Endodermal cell (in vitro differentiated cells): ENCODE measurements at regions not wholly inside any gene's neighbourhood (a gene's known extent, or its start where the extent isn't known, plus 50 kb on each side); places are given as distances from the start of the nearest gene placed in this dataset.

Experiments
- DNase-seq: peaks from one replicate; pipeline ENCODE4 v3.0.0-alpha.2; 2017
- H3K27ac ChIP-seq: 2 replicates; pipeline ENCODE4 v1.5.1; 2013; ENCODE audit warnings: mild to moderate bottlenecking, low read depth, low read length, moderate library complexity
- H3K27me3 ChIP-seq: 2 replicates; pipeline ENCODE4 v1.6.1; 2013; ENCODE audit warnings: mild to moderate bottlenecking, low read length, moderate library complexity; ENCODE audit not compliant: insufficient read depth, control insufficient read depth, poor library complexity, severe bottlenecking
- H3K36me3 ChIP-seq: 2 replicates; pipeline ENCODE4 v1.7.0; 2013; ENCODE audit warnings: mild to moderate bottlenecking, low read length, moderate library complexity; ENCODE audit not compliant: control insufficient read depth, insufficient read depth
- H3K4me1 ChIP-seq: one replicate; pipeline ENCODE4 v1.7.0; 2013; ENCODE audit warnings: low read length; ENCODE audit not compliant: control insufficient read depth, insufficient read depth
- H3K4me3 ChIP-seq: 2 replicates; pipeline ENCODE4 v1.5.1; 2013; ENCODE audit warnings: mild to moderate bottlenecking, low read length, moderate library complexity
- H3K9ac ChIP-seq: 2 replicates; pipeline ENCODE4 v1.6.1; 2013; ENCODE audit warnings: mild to moderate bottlenecking, low read length, moderate library complexity; ENCODE audit not compliant: poor library complexity, severe bottlenecking; ENCODE audit errors: extremely low read depth
- H3K9me3 ChIP-seq: 2 replicates; pipeline ENCODE4 v1.6.1; 2013; ENCODE audit warnings: mild to moderate bottlenecking, low read length, moderate library complexity; ENCODE audit not compliant: control insufficient read depth
- H3K27ac Mint-ChIP-seq: 2 replicates; pipeline ENCODE4 v1.8.0; 2020; ENCODE audit warnings: mixed read lengths
- H3K27me3 Mint-ChIP-seq: 2 replicates; pipeline ENCODE4 v1.8.0; 2021; ENCODE audit warnings: mild to moderate bottlenecking, mixed read lengths; ENCODE audit not compliant: insufficient read depth
- H3K36me3 Mint-ChIP-seq: 2 replicates; pipeline ENCODE4 v1.8.0; 2020; ENCODE audit warnings: low read depth, mixed read lengths
- H3K4me1 Mint-ChIP-seq: 2 replicates; pipeline ENCODE4 v1.8.0; 2020; ENCODE audit warnings: mixed read lengths
- H3K4me3 Mint-ChIP-seq: 2 replicates; pipeline ENCODE4 v1.8.0; 2020; ENCODE audit warnings: mild to moderate bottlenecking, moderate library complexity, mixed read lengths
- H3K9me3 Mint-ChIP-seq: 2 replicates; pipeline ENCODE4 v1.8.0; 2020; ENCODE audit warnings: mild to moderate bottlenecking, mixed read lengths
- CTCF ChIP-seq: fragments of 200-600 bp; sonication (generic); conservative IDR thresholded peaks from 2 replicates; pipeline ENCODE4 v1.5.0; 2021; ENCODE audit warnings: antibody characterized with exemption, mild to moderate bottlenecking
- WGBS, 2 experiments: methylation state at CpG; one replicate each; pipeline versions ENCODE4 v1.1.5 to v1.1.7; 2013; ENCODE audit warnings: missing lambda C conversion rate in 2 of 2, mixed read lengths in 1 of 2; ENCODE audit not compliant: insufficient coverage in 1 of 2, insufficient read length in 1 of 2; 5-methylcytosine and 5-hydroxymethylcytosine counted together

GRCh38 chr12:127268213-127268612, 998.8 kb upstream of the TMEM132C start:
- H3K9me3 Mint-ChIP-seq: no peaks in the 10 kb centered on the region
- H3K27ac Mint-ChIP-seq: no peak overlapping the region
- no peak overlapping the region for H3K9ac ChIP-seq
- H3K9me3 ChIP-seq: no peaks in the 10 kb centered on the region
- no peak overlapping the region for H3K4me3 ChIP-seq
- no peak for TF ChIP-seq CTCF
- H3K27me3 Mint-ChIP-seq: peaks cover 7% of the 10 kb centered on the region
- H3K36me3 Mint-ChIP-seq: no peaks in the 10 kb centered on the region
- DNase-seq: no peak
- WGBS, 2 experiments: 91% methylated on average over 8 of the region's 8 CpGs
- no peak overlapping the region for H3K27ac ChIP-seq
- H3K4me1 ChIP-seq: no peaks in the 10 kb centered on the region
- H3K36me3 ChIP-seq: no peaks in the 10 kb centered on the region
- H3K4me3 Mint-ChIP-seq: no peak overlapping the region
- H3K27me3 ChIP-seq: no peaks in the 10 kb centered on the region
- H3K4me1 Mint-ChIP-seq: no peaks in the 10 kb centered on the region

- Mint-ChIP-seq H3K36me3 (no peaks in the 10 kb centered on the region), H3K9me3 (no peaks in the 10 kb centered on the region), H3K4me1 (no peaks in the 10 kb centered on the region), H3K27ac (no peak overlapping the region), H3K27me3 (peaks cover 6% of the 10 kb centered on the region), H3K4me3 (no peak overlapping the region)
- no peak overlapping the region for H3K9ac ChIP-seq
- 80 to 92% methylated on average over 3 to 6 of the region's 6 CpGs for WGBS, 2 experiments
- DNase-seq: no peak
- no peak for TF ChIP-seq CTCF
- no peak overlapping the region for H3K4me3 ChIP-seq
- no peak overlapping the region for H3K27ac ChIP-seq
- no peaks in the 10 kb centered on the region for H3K27me3 ChIP-seq
- no peaks in the 10 kb centered on the region for H3K9me3 ChIP-seq
- no peaks in the 10 kb centered on the region for H3K36me3 ChIP-seq
- no peaks in the 10 kb centered on the region for H3K4me1 ChIP-seq
Measured at GRCh38 chr12:127268706-127269425, 998.1 kb upstream of the TMEM132C start.

GRCh38 chr12:127270193-127270592, 996.8 kb upstream of the TMEM132C start:
- no peak overlapping the region for H3K4me3 Mint-ChIP-seq
- H3K9me3 ChIP-seq: no peaks in the 10 kb centered on the region
- H3K36me3 ChIP-seq: no peaks in the 10 kb centered on the region
- H3K27ac Mint-ChIP-seq: no peak overlapping the region
- no peak for DNase-seq
- no peak overlapping the region for H3K4me3 ChIP-seq
- H3K4me1 ChIP-seq: no peaks in the 10 kb centered on the region
- H3K9ac ChIP-seq: no peak overlapping the region
- no peaks in the 10 kb centered on the region for H3K27me3 ChIP-seq
- WGBS, 2 experiments: 85 to 97% methylated on average over 3 of the region's 3 CpGs
- no peak for TF ChIP-seq CTCF
- no peaks in the 10 kb centered on the region for H3K4me1 Mint-ChIP-seq
- H3K9me3 Mint-ChIP-seq: no peaks in the 10 kb centered on the region
- peaks cover 5% of the 10 kb centered on the region for H3K27me3 Mint-ChIP-seq
- no peaks in the 10 kb centered on the region for H3K36me3 Mint-ChIP-seq
- no peak overlapping the region for H3K27ac ChIP-seq
